ENCODE measurements at regions not wholly inside any gene's neighbourhood (a gene's known extent, or its start where the extent isn't known, plus 50 kb on each side); places are given as distances from the start of the nearest gene placed in this dataset.
"Not testable (repeated sequence)": the region's sequence is repeated elsewhere in the genome, so short reads cannot be mapped to it uniquely, and the experiment has no call there.

GRCh38 chr5:100080703-100081102, 454.5 kb upstream of the FAM174A start:
- H3K36me3 Mint-ChIP-seq, H3K9me3 Mint-ChIP-seq: not testable (repeated sequence)

DNA sequence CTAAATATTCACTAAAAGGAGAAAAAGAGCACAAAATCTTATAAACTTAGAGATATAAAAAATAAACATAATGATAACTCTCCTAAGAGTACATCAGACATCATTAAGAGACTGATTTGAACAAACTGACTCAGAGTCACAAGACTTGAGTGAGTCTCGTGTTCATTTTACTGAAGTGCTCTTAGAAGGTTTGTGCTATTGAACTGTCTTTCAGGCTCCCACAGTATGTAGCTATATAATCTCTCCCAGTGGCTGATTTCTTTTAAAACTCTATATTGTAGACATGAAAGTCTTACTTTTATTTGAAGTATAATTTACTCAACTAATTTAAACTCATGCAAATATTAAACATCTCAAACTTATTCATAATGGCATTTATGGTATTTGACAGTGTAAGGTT, 456.0 kb upstream of the FAM174A start:
- DNase-seq, H3K4me1 Mint-ChIP-seq, H3K36me3 Mint-ChIP-seq, H3K27ac Mint-ChIP-seq, H3K9me3 Mint-ChIP-seq, H3K4me3 Mint-ChIP-seq, H3K27me3 Mint-ChIP-seq: not testable (repeated sequence)

More at GRCh38 chr5:100080703-100081102, 454.5 kb upstream of the FAM174A start:
- not testable (repeated sequence) for H3K27me3 Mint-ChIP-seq, H3K4me1 Mint-ChIP-seq, H3K4me3 Mint-ChIP-seq, H3K27ac Mint-ChIP-seq, DNase-seq

GRCh38 chr5:100066020-100066419, 469.2 kb upstream of the FAM174A start:
- not testable (repeated sequence) for H3K36me3 Mint-ChIP-seq, H3K4me1 Mint-ChIP-seq, H3K9me3 Mint-ChIP-seq, H3K4me3 Mint-ChIP-seq, H3K27ac Mint-ChIP-seq, H3K27me3 Mint-ChIP-seq, DNase-seq

DNA sequence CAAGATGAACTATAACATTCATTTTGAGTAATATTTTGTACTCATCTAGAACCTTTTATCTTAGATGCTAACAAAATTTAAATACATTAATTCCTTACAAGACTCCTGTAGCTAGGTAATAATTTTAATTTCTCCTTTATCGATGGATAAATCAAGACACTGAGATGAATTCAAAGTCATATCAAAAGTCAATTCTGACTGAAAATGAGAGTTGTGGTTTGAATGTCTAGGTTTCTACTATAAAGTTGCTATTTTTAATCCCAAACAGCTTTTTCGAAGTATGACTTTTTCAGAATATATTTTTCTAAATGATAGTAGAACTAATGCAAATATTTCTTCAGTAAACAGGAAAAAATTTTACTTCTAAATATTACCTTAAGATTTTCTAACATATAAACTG, 491.7 kb upstream of the FAM174A start:
- Mint-ChIP-seq H3K27me3 (no peaks in the 10 kb centered on the region), H3K4me1 (no peaks in the 10 kb centered on the region), H3K9me3 (no peaks in the 10 kb centered on the region), H3K4me3 (no peak overlapping the region), H3K36me3 (no peaks in the 10 kb centered on the region), H3K27ac (no peak overlapping the region)
- no peak for DNase-seq

GRCh38 chr5:100026606-100027005, 508.6 kb upstream of the FAM174A start:
- Mint-ChIP-seq H3K27me3 (no peaks in the 10 kb centered on the region), H3K4me1 (no peaks in the 10 kb centered on the region), H3K4me3 (no peak overlapping the region), H3K36me3 (no peaks in the 10 kb centered on the region), H3K9me3 (no peaks in the 10 kb centered on the region), H3K27ac (no peak overlapping the region)
- DNase-seq = no peak

DNA sequence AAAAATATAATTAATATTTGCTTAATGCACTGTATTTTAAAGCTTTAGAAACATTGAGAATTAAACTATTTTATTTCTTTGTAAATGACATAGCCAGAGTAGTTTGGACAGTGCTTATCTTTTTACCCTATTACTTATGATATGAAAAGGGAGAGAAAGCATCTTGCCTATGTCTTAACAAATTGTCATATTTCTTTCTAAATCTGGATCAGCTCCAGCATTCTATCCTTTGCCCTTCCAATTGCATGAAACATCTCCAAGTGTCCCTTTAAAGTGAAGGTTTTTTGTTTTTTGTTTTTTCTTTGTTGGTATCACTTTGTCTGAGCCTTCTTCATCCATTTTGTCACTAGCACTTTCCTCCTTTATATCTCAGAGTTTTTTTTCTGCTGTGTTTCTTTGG, 511.6 kb upstream of the FAM174A start:
- DNase-seq = no peak
- no peaks in the 10 kb centered on the region for H3K9me3 Mint-ChIP-seq
- no peak overlapping the region for H3K27ac Mint-ChIP-seq
- no peaks in the 10 kb centered on the region for H3K36me3 Mint-ChIP-seq
- no peaks in the 10 kb centered on the region for H3K4me1 Mint-ChIP-seq
- no peak overlapping the region for H3K4me3 Mint-ChIP-seq
- H3K27me3 Mint-ChIP-seq = no peaks in the 10 kb centered on the region

DNA sequence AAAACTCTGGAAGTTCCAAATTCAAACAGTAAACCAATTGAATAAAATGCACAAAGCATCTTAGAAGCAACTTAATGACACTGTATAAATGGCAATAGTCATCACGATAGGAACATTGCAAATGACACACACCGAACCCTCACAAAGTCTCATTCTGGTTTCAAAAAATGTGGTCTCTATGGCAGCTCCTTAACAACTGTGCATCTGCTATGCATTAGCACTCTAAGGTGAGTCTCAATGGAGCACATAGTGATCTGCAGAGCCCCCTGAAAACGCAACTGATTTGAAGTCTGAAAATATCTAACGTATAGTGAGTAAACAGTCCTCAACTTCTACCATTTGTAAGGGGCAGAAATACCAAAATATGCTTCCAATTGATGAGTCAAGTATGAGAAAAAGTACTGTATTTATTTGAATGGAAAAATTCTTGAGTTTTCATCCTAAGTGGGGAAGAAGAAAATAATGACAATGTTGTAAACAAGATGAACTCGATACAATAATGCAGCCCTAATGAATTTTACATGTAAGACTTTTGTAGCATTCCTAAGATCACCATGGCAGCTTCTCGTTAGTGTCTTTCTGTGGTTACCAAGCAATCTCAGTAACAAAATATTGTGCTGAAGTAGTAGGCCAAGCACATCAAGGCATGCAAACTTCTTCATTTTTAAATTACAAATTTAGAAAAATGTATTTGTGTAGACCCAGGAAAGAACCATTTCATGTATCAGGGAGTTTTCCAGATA, 517.5 kb upstream of the FAM174A start:
- Mint-ChIP-seq H3K36me3 (no peaks in the 10 kb centered on the region), H3K4me1 (no peaks in the 10 kb centered on the region)

GRCh38 chr5:100013305-100013704, 521.9 kb upstream of the FAM174A start:
- DNase-seq, H3K9me3 Mint-ChIP-seq, H3K4me3 Mint-ChIP-seq, H3K36me3 Mint-ChIP-seq, H3K27ac Mint-ChIP-seq, H3K4me1 Mint-ChIP-seq, H3K27me3 Mint-ChIP-seq: not testable (repeated sequence)

More for the DNA sequence above, 517.5 kb upstream of the FAM174A start:
- no peak overlapping the region for H3K4me3 Mint-ChIP-seq
- H3K27me3 Mint-ChIP-seq = no peaks in the 10 kb centered on the region
- no peak overlapping the region for H3K27ac Mint-ChIP-seq
- no peaks in the 10 kb centered on the region for H3K9me3 Mint-ChIP-seq
- no peak for DNase-seq

GRCh38 chr5:100011160-100011559, 524.0 kb upstream of the FAM174A start:
- H3K4me1 Mint-ChIP-seq, DNase-seq, H3K27ac Mint-ChIP-seq, H3K27me3 Mint-ChIP-seq, H3K9me3 Mint-ChIP-seq, H3K36me3 Mint-ChIP-seq, H3K4me3 Mint-ChIP-seq: not testable (repeated sequence)

DNA sequence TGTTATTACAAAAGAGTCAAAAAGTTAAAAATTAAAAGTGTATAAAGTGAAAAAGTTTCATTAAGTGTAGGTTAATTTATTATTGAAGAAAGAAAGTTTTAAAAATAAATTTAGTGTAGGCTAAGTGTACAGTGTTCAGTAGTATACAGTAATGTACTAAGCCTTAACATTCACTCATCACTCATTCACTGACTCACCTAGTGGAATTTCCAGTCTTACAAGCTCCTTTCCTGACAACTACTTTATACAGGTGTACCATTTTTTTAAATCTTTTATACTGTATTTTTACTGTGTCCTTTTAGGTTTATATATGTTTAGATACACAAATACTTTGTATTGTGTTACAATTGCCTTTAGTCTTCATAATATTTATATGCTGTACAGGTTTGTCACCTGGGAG, 530.2 kb upstream of the FAM174A start:
- H3K9me3 Mint-ChIP-seq = peaks cover 3% of the 10 kb centered on the region
- H3K4me1 Mint-ChIP-seq = no peaks in the 10 kb centered on the region
- no peak overlapping the region for H3K27ac Mint-ChIP-seq
- no peaks in the 10 kb centered on the region for H3K36me3 Mint-ChIP-seq
- H3K4me3 Mint-ChIP-seq = no peak overlapping the region
- no peaks in the 10 kb centered on the region for H3K27me3 Mint-ChIP-seq
- no peak for DNase-seq

- DNase-seq = no peak
- no peak overlapping the region for H3K27ac Mint-ChIP-seq
- no peaks in the 10 kb centered on the region for H3K4me1 Mint-ChIP-seq
- H3K36me3 Mint-ChIP-seq = no peaks in the 10 kb centered on the region
- no peak overlapping the region for H3K4me3 Mint-ChIP-seq
- no peaks in the 10 kb centered on the region for H3K9me3 Mint-ChIP-seq
- H3K27me3 Mint-ChIP-seq = no peaks in the 10 kb centered on the region
These were observed 536.9 kb upstream of the FAM174A start for GRCh38 chr5:99998319-99998718.

DNA sequence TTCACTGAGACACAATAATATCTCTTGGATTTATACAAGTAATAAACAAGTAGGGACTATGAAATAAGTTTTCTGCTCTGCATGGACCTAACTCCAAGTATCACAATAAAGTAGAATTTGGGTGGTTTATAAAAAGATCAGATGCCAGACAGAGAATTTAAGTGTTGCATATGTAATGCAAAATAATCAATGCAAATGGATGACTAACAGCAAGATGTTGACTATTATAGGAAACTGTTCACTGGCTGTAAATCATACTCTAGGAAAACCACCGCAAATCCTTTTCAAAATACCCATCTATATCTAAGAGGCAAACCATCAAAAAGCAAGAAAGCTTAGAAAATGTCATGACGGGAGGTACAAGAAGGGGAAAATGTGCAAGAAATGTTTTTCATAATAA, 539.8 kb upstream of the FAM174A start:
- H3K4me1 Mint-ChIP-seq = no peaks in the 10 kb centered on the region
- H3K27me3 Mint-ChIP-seq = no peaks in the 10 kb centered on the region
- H3K4me3 Mint-ChIP-seq = no peak overlapping the region
- no peaks in the 10 kb centered on the region for H3K9me3 Mint-ChIP-seq
- no peak for DNase-seq
- H3K27ac Mint-ChIP-seq = no peak overlapping the region
- no peaks in the 10 kb centered on the region for H3K36me3 Mint-ChIP-seq

DNA sequence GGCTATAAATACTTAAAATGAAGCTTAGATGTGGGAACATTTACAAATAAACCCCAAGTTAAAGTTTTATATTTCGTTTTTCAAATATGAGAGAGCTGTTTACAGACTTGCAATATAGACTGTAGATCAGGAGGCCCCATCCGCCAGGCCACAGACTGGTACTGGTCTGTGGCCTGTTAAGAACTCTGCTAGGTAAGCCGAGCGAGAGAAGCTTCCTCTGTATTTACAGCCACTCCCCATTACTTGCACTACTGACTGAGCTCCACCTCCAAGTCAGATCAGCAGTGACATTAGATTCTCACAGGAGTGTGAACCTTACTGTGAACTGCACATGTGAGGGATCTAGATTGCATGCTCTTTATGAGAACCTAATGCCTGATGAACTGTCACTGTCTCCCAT, 561.4 kb upstream of the FAM174A start:
- DNase-seq = no peak
- H3K4me3 Mint-ChIP-seq = no peak overlapping the region
- no peak overlapping the region for H3K27ac Mint-ChIP-seq
- H3K4me1 Mint-ChIP-seq = no peaks in the 10 kb centered on the region
- no peaks in the 10 kb centered on the region for H3K9me3 Mint-ChIP-seq
- H3K36me3 Mint-ChIP-seq = no peaks in the 10 kb centered on the region
- H3K27me3 Mint-ChIP-seq = no peaks in the 10 kb centered on the region

DNA sequence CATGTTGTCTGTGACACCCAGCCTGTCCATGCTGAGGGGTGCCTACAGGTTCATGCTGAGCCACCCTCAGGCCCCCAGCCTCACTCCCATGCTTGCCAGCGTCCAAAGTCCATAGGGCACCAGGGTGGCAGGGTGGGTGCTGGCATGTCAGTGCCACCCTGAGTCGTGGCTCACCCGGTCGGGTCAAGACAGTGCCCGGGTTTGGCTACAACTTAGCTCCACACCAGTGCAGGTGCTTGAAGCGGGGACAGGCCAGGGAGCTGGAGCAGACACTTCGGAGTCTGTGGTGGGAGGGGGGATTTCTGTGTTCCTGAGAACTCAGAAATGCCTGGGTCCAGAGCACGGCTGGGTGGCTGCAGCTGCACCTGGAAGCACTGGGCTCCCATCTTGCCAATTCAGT, 579.2 kb upstream of the FAM174A start:
- no peak overlapping the region for H3K27ac Mint-ChIP-seq
- H3K4me1 Mint-ChIP-seq = no peaks in the 10 kb centered on the region
- peaks cover 1% of the 10 kb centered on the region for H3K9me3 Mint-ChIP-seq
- no peaks in the 10 kb centered on the region for H3K36me3 Mint-ChIP-seq
- H3K4me3 Mint-ChIP-seq = no peak overlapping the region
- no peaks in the 10 kb centered on the region for H3K27me3 Mint-ChIP-seq
- no peak for DNase-seq

DNA sequence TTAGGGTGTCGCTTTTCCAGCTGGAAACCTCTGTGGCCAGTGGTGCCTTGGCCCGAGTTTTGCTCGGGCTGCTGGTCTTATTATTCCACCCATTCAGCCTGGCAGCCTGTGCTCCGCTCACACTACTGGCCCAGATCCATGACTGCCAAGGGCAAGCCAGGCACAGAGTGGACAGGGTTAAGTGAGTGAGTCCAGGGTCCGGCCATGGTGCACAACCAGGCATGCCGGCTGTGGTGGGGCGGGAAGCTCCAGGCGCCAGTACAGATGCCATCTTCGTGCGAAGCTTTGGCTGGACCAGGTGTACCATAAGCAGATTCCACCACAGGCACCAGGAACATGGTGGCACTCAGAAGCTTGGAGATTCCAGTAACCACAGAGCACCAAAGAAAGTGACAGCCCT, 580.2 kb upstream of the FAM174A start:
- H3K4me1 Mint-ChIP-seq = no peaks in the 10 kb centered on the region
- no peak for DNase-seq
- H3K27ac Mint-ChIP-seq = no peak overlapping the region
- H3K27me3 Mint-ChIP-seq = no peaks in the 10 kb centered on the region
- H3K36me3 Mint-ChIP-seq = no peaks in the 10 kb centered on the region
- H3K4me3 Mint-ChIP-seq = no peak overlapping the region
- H3K9me3 Mint-ChIP-seq = peaks cover 1% of the 10 kb centered on the region

- no peaks in the 10 kb centered on the region for H3K36me3 Mint-ChIP-seq
- H3K27me3 Mint-ChIP-seq = no peaks in the 10 kb centered on the region
- H3K27ac Mint-ChIP-seq = no peak overlapping the region
- no peak overlapping the region for H3K4me3 Mint-ChIP-seq
- no peaks in the 10 kb centered on the region for H3K9me3 Mint-ChIP-seq
- no peaks in the 10 kb centered on the region for H3K4me1 Mint-ChIP-seq
- DNase-seq = no peak
These were observed 585.1 kb upstream of the FAM174A start for GRCh38 chr5:99949969-99950524.

Measured in activated naive CD8-positive, alpha-beta T cell treated with anti-CD3 and anti-CD28 coated beads for 36 hours (primary cell).